GM19324 (cell line): ENCODE measurements at regions not wholly inside any gene's neighbourhood (a gene's known extent, or its start where the extent isn't known, plus 50 kb on each side); places are given as distances from the start of the nearest gene placed in this dataset.

ENCODE experiments used
- ATAC-seq: cut with Tn5 transposase; IDR thresholded peaks from one replicate; pipeline ENCODE4 v1.9.1; 2021; ENCODE audit warnings: mild to moderate bottlenecking, moderate library complexity; ENCODE audit not compliant: unreplicated experiment, low FRiP score

DNA sequence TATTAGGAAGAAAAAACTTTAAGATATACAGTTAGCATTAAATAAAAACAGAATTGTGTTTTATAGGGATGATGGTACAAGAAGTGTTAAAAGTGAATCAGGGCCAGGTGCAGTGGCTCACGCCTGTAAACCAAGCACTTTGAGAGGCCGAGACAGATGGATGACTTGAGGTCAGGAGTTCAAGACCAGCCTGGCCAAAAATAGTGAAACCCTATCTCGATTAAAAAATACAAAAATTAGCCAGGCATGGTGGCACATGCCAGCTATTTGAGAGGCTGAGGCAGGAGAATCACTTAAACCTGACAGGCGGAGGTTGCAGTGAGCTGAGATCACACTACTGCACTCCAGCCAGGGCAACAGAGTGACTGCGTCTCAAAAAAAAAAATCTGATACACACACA, 282.9 kb upstream of the ATP10B start:
- no peak for ATAC-seq

GRCh38 chr5:161134083-161134482, 282.1 kb upstream of the ATP10B start:
- ATAC-seq: no peak

DNA sequence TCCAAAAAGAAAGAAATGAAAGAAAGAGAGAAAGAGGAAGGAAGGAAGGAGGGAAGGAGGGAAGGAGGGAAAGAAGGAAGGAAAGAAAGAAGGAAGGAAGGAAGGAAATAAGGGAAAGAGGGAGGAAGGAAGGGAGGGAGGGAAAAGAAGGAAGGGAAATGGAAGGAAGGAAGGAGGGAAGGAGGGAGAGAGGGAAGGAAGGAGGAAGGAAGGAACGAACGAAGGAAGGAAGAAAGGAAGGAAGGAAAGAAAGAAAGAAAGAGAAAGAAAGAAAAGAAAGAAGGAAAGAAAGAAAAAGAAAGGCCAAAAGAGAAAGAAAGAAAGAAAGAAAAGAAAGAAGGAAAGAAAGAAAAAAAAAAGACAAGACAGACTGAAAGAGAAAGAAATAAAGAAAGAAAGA, 263.9 kb upstream of the ATP10B start:
- no peak for ATAC-seq

GRCh38 chr5:161112371-161112770, 260.4 kb upstream of the ATP10B start:
- ATAC-seq: no peak

- no peak for ATAC-seq
Observed at GRCh38 chr5:161105525-161105924, 253.5 kb upstream of the ATP10B start.

DNA sequence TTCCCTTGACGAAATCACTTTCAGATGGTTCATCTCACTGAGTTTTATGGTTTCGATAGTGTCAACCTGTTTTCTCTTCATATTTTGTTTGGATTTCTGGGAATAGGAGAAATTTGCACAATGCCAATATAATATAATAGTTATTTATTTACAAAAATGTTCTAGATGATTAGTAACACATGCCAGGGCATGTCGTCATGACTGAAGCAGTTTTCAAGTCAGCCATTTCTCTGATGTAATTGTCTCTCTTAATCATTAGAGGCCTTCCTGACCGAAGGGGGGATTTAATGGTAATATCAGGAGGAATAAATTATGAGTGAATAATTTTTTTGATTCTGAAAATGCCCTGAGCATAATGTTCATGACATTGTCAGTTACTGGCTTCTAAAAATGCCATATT, 246.5 kb upstream of the ATP10B start:
- ATAC-seq: no peak

DNA sequence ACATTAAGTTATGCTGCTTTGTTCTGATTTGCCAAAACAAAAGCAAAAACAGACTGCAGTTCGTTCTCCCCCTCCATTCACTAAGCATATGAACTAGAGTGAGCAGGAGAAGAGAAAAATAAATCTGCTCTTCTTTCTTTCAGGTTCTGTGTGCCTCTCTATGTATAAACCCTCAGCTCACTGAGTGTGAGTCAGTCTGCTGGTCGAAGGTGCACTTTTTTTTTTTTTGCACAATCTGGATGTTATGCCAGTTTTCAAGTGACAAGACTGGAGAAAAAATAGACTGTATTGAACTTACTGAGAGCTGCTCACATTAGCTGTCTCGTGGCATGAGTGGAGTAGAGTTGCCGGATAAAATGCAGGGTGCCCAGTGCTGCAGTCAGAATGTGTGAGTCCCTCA, 244.6 kb upstream of the ATP10B start:
- ATAC-seq: no peak

GRCh38 chr5:161095953-161096352, 243.9 kb upstream of the ATP10B start:
- no peak for ATAC-seq

GRCh38 chr5:161094411-161094810, 242.4 kb upstream of the ATP10B start:
- ATAC-seq: no peak

GRCh38 chr5:161093100-161093499, 241.1 kb upstream of the ATP10B start:
- ATAC-seq: no peak

DNA sequence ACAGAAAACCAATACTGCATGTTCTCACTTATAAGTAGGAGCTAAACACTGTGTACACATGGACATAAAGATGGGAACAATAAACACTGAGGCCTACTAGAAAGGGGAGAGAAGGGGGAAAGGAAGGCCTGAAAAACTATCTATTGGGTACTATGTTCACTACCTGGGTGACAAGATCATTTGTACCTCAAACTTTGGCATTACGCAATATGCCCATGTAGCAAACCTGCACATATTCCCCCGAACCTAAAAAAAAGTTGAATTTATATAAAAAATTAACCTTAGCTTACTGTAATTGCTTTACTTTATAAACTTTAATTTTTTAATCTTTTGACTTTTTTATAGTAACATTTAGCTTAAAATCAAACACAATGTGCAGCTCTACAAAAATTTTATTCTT, 237.6 kb upstream of the ATP10B start:
- ATAC-seq: no peak

- no peak for ATAC-seq
Observed at GRCh38 chr5:161086461-161086860, 234.4 kb upstream of the ATP10B start.

DNA sequence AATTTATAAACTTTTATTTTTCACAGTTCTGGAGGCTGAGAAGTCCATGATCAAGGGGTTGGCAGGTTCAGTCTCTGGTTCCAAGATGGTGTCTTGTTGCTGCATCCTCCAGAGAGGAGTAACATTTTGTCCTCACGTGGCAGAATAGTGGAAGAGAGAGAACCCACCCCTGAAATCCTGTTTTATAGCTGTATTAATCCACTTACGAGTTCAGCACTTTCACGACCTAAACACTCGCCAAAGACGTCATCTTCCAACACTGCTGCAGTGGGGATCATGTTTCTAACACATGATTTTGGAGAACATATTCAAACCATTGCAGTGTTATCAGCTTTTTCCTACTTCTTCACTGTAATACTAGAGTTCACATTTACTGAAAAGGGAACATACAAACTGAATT, 233.0 kb upstream of the ATP10B start:
- ATAC-seq: no peak

DNA sequence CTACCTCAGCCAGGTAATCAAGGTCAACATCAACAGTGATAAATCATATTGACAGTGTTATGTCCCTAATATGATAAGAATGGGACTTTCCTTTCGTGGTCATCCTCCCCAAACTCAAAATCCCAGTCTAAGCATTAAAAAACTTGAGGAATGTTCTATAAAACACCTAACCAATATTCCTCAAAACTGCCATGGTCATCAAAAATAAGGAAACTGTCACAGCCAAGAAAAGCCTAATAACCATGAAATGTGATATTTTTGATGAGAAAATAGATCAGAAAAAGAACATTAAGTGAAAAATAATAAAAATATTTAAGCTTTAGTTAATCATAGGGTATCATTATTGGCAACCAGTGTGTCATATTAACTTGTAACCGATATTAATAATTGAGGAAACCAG, 232.1 kb upstream of the ATP10B start:
- no peak for ATAC-seq

- no peak for ATAC-seq
Observed at GRCh38 chr5:161078793-161079192, 226.8 kb upstream of the ATP10B start.

GRCh38 chr5:161077936-161078545, 226.0 kb upstream of the ATP10B start:
- no peak for ATAC-seq

GRCh38 chr5:161077496-161077895, 225.5 kb upstream of the ATP10B start:
- ATAC-seq: no peak

GRCh38 chr5:161064781-161065180, 212.8 kb upstream of the ATP10B start:
- ATAC-seq: no peak

DNA sequence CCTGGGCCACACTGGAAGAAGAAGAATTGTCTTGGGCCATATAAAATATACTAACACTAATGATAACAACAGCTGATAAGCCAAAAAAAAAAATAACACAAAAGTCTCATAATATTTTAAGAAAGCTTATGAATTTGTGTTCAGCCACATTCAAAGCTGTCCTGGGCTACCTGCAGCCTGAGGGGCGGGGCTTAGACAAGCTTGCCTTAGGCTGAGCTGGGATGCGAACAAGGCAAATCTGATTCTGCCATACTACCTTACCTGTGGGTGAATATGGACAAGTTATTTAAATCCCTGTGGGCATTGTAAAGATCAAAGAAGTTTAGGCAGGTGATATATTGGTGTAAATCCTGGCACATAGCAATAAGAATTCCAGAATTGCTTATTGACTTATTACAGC, 212.3 kb upstream of the ATP10B start:
- no peak for ATAC-seq

DNA sequence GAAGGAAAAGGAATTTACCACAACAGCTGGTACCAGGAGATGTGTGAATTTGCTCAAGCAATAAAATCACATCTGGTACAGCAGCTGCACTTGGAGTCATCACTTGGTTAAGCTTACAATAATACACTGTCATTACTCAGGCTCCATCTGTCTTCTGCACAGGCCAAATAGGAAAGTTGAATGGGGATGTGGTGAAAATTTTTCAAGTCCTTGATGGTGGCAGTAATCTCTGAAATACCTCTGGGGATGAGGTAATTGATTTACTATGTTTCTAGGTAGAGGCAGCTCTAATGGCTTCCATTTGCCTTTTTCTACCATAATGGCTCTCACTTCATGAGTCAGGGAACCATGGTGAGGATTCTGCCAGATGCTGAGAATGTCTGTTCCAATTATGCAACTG, 206.8 kb upstream of the ATP10B start:
- ATAC-seq: no peak

- no peak for ATAC-seq
Observed at GRCh38 chr5:161051920-161052500, 200.0 kb upstream of the ATP10B start.

DNA sequence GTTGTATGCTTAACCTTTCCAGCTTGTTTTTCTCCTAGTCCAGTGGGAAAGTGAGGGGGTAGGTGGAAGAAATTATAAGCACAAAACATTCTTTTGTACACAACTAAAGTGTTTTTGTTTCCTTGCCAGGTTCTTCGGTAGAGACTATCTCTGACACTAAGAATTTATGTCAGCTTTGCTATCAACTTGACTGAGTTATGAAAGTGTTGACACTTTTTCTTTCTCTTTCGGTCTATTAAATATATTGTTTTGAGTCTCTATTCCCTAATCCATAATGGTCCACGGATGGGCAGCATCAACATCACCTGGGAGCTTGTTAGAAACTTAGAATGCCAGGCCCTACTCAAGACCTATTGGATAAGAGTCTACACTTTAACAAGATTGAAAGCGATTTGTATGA, 195.0 kb upstream of the ATP10B start:
- ATAC-seq: no peak

GRCh38 chr5:161042862-161043261, 190.9 kb upstream of the ATP10B start:
- no peak for ATAC-seq
